ENCODE measurements at regions not wholly inside any gene's neighbourhood (a gene's known extent, or its start where the extent isn't known, plus 50 kb on each side); places are given as distances from the start of the nearest gene placed in this dataset.
"Not testable (repeated sequence)": the region's sequence is repeated elsewhere in the genome, so short reads cannot be mapped to it uniquely, and the experiment has no call there.

GRCh38 chr4:15332377-15332776 is 95.5 kb upstream of the C1QTNF7 start:
- Histone ChIP-seq H3K36me3 (ENCODE audit: control insufficient read depth in 4 of 4, insufficient read depth in 4 of 4, low read length in 3 of 4) (no peaks in the 10 kb centered on the region), H3K27ac (ENCODE audit: insufficient read depth in 1 of 2, low read depth in 1 of 2, low read length in 2 of 2, poor library complexity in 1 of 2, severe bottlenecking in 2 of 2) (no peak overlapping the region), H3K27me3 (replicated peaks in 2 of 5; ENCODE audit: control insufficient read depth in 4 of 5, insufficient read depth in 5 of 5, low read length in 4 of 5) (no peaks in the 10 kb centered on the region), H3K4me3 (ENCODE audit: control insufficient read depth in 1 of 7, extremely low read depth in 1 of 7, insufficient read depth in 4 of 7, low read depth in 2 of 7, low read length in 6 of 7) (no peak overlapping the region), H3K4me1 (ENCODE audit: control extremely low read depth in 1 of 4, control insufficient read depth in 4 of 4, insufficient read depth in 4 of 4, low read length in 3 of 4) (no peaks in the 10 kb centered on the region), H3K9me3 (ENCODE audit: control extremely low read depth in 1 of 5, control insufficient read depth in 4 of 5, insufficient read depth in 2 of 5, low read depth in 1 of 5, low read length in 4 of 5) (peaks cover 0 to 4% (median 0%) of the 10 kb centered on the region in 5 experiments)
- 96% methylated on average over 3 of the region's 4 CpGs for WGBS (ENCODE audit: insufficient coverage)
- DNase-seq: no peak
- CTCF ChIA-PET: no interaction called here
- POLR2A ChIA-PET: interaction anchor here (0.6 kb wide), 1 partner anchor 34 kb away, joined by 7 read pairs; no protein-coding TSS in a partner anchor

GRCh38 chr4:15333692-15334633 is 93.9 kb upstream of the C1QTNF7 start:
- Histone ChIP-seq H3K27ac (ENCODE audit: insufficient read depth in 1 of 2, low read depth in 1 of 2, low read length in 2 of 2, poor library complexity in 1 of 2, severe bottlenecking in 2 of 2) (no peak overlapping the region), H3K4me3 (ENCODE audit: control insufficient read depth in 1 of 7, extremely low read depth in 1 of 7, insufficient read depth in 4 of 7, low read depth in 2 of 7, low read length in 6 of 7) (no peak overlapping the region), H3K27me3 (replicated peaks in 2 of 5; ENCODE audit: control insufficient read depth in 4 of 5, insufficient read depth in 5 of 5, low read length in 4 of 5) (no peaks in the 10 kb centered on the region), H3K4me1 (ENCODE audit: control extremely low read depth in 1 of 4, control insufficient read depth in 4 of 4, insufficient read depth in 4 of 4, low read length in 3 of 4) (no peaks in the 10 kb centered on the region), H3K9me3 (ENCODE audit: control extremely low read depth in 1 of 5, control insufficient read depth in 4 of 5, insufficient read depth in 2 of 5, low read depth in 1 of 5, low read length in 4 of 5) (peaks cover 0 to 4% (median 0%) of the 10 kb centered on the region in 5 experiments), H3K36me3 (ENCODE audit: control insufficient read depth in 4 of 4, insufficient read depth in 4 of 4, low read length in 3 of 4) (no peaks in the 10 kb centered on the region)
- ChIA-PET POLR2A (no interaction called here), CTCF (no interaction called here)
- 100% methylated on average over 2 of the region's 3 CpGs for WGBS (ENCODE audit: insufficient coverage)
- DNase-seq: no peak

DNA sequence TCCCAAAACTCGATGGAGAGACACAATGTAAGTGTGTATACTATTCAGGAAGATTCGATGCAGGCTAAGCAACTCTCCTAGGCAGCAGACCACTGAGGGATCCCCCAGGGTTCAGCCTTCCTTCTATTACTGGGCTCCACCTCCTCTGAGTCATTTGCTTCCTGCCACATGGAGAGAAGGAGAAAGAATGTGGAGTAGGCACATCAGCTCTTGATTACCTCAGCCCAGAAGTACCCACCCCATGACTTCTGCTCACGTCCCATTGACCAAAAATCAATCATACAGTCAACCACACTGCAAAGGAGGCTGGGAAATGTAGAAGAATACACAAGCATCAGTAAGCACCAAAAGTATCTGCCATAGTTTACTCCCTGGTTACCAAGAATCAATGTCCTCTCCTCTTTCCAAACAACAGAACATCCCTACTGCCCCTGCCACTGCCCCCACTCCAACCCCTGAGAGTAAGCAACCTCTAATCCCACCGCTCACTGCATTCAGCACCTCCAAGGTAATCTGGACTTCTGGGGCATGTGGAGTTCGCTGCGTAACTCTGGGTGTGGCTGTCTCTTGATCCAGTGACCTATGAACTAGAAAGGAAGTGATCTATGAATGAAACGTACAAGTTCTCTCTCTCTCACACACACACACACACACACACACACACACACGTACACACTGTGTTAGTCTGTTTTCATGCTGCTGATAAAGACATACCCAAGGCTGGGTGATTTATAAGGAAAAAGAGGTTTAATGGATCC is 91.2 kb upstream of the C1QTNF7 start:
- DNase-seq: no peak
- H3K9me3 ChIP-seq (ENCODE audit: control extremely low read depth in 1 of 5, control insufficient read depth in 4 of 5, insufficient read depth in 2 of 5, low read depth in 1 of 5, low read length in 4 of 5): peaks cover 0 to 4% (median 0%) of the 10 kb centered on the region in 5 experiments
- no peak overlapping the region for H3K4me3 ChIP-seq (ENCODE audit: control insufficient read depth in 1 of 7, extremely low read depth in 1 of 7, insufficient read depth in 4 of 7, low read depth in 2 of 7, low read length in 6 of 7)
- no peaks in the 10 kb centered on the region for H3K27me3 ChIP-seq (replicated peaks in 2 of 5; ENCODE audit: control insufficient read depth in 4 of 5, insufficient read depth in 5 of 5, low read length in 4 of 5)
- H3K36me3 ChIP-seq (ENCODE audit: control insufficient read depth in 4 of 4, insufficient read depth in 4 of 4, low read length in 3 of 4): no peaks in the 10 kb centered on the region
- ChIA-PET CTCF (interaction anchor here (1.1 to 1.4 kb wide), 2 partner anchors 9 to 43 kb away, joined by 3 read pairs; no protein-coding TSS in a partner anchor), POLR2A (no interaction called here)
- no peaks in the 10 kb centered on the region for H3K4me1 ChIP-seq (ENCODE audit: control extremely low read depth in 1 of 4, control insufficient read depth in 4 of 4, insufficient read depth in 4 of 4, low read length in 3 of 4)
- 86% methylated on average over 1 of the region's 8 CpGs for WGBS (ENCODE audit: insufficient coverage)
- no peak overlapping the region for H3K27ac ChIP-seq (ENCODE audit: insufficient read depth in 1 of 2, low read depth in 1 of 2, low read length in 2 of 2, poor library complexity in 1 of 2, severe bottlenecking in 2 of 2)

DNA sequence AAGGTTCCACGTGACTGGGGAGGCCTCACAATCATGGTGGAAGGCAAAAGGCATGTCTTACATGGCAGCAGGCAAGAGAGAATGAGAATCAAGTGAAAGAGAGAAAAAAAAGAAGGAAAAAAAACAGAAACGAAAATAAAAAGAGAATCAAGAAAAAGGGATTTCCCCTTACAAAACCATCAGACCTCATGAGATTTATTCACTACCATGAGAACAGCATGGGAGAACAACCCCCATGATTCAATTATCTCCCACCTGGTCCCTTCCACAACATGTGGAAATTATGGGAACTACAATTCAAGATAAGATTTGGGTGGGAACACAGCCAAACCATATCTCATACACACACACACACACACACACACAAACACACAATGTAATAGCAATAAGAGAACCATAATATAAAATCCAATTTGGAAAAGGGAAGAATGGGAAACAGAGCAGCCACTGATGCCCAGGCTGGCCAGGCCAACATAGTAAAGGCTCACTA is 90.6 kb upstream of the C1QTNF7 start:
- DNase-seq; H3K27ac ChIP-seq (ENCODE audit: insufficient read depth in 1 of 2, low read depth in 1 of 2, low read length in 2 of 2, poor library complexity in 1 of 2, severe bottlenecking in 2 of 2); H3K4me1 ChIP-seq (ENCODE audit: control extremely low read depth in 1 of 4, control insufficient read depth in 4 of 4, insufficient read depth in 4 of 4, low read length in 3 of 4); H3K36me3 ChIP-seq (ENCODE audit: control insufficient read depth in 4 of 4, insufficient read depth in 4 of 4, low read length in 3 of 4); H3K27me3 ChIP-seq (replicated peaks in 2 of 5; ENCODE audit: control insufficient read depth in 4 of 5, insufficient read depth in 5 of 5, low read length in 4 of 5); POLR2A ChIA-PET; H3K4me3 ChIP-seq (ENCODE audit: control insufficient read depth in 1 of 7, extremely low read depth in 1 of 7, insufficient read depth in 4 of 7, low read depth in 2 of 7, low read length in 6 of 7); CTCF ChIA-PET; H3K9me3 ChIP-seq (ENCODE audit: control extremely low read depth in 1 of 5, control insufficient read depth in 4 of 5, insufficient read depth in 2 of 5, low read depth in 1 of 5, low read length in 4 of 5): not testable (repeated sequence)
- WGBS (ENCODE audit: insufficient coverage): 100% methylated on average over 1 of the region's 2 CpGs

DNA sequence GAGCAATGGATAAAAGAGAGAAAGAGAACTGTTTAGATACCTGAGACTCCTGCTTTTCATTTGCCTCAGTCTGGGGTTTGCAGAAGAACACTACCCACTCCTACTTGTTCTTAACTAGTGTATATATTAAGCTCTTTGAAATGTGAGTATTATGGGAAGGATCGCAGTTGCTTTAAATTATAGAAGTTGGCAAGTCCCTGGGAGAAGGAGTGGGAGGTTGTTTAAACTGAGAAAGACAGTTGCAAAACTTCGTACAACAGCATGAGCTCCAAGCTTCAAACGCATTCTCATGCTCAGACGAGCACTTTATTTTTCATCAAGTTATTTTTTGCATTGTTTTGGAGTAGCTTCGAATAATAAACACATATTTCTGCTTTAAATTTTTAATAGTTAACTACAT is 88.1 kb upstream of the C1QTNF7 start:
- CTCF ChIA-PET: interaction anchor here (0.8 kb wide), 1 partner anchor 57 kb away, joined by 3 read pairs; no protein-coding TSS in a partner anchor
- Histone ChIP-seq H3K36me3 (ENCODE audit: control insufficient read depth in 4 of 4, insufficient read depth in 4 of 4, low read length in 3 of 4) (no peaks in the 10 kb centered on the region), H3K9me3 (ENCODE audit: control extremely low read depth in 1 of 5, control insufficient read depth in 4 of 5, insufficient read depth in 2 of 5, low read depth in 1 of 5, low read length in 4 of 5) (peaks cover 0 to 4% (median 0%) of the 10 kb centered on the region in 5 experiments), H3K27me3 (replicated peaks in 2 of 5; ENCODE audit: control insufficient read depth in 4 of 5, insufficient read depth in 5 of 5, low read length in 4 of 5) (no peaks in the 10 kb centered on the region), H3K4me1 (ENCODE audit: control extremely low read depth in 1 of 4, control insufficient read depth in 4 of 4, insufficient read depth in 4 of 4, low read length in 3 of 4) (no peaks in the 10 kb centered on the region), H3K27ac (ENCODE audit: insufficient read depth in 1 of 2, low read depth in 1 of 2, low read length in 2 of 2, poor library complexity in 1 of 2, severe bottlenecking in 2 of 2) (no peak overlapping the region), H3K4me3 (ENCODE audit: control insufficient read depth in 1 of 7, extremely low read depth in 1 of 7, insufficient read depth in 4 of 7, low read depth in 2 of 7, low read length in 6 of 7) (no peak overlapping the region)
- POLR2A ChIA-PET: no interaction called here
- 83% methylated on average over 3 of the region's 5 CpGs for WGBS (ENCODE audit: insufficient coverage)
- no peak for DNase-seq

GRCh38 chr4:15340332-15340731 is 87.5 kb upstream of the C1QTNF7 start:
- ChIA-PET CTCF (interaction anchor here (0.8 kb wide), 1 partner anchor 56 kb away, joined by 3 read pairs; no protein-coding TSS in a partner anchor), POLR2A (no interaction called here)
- H3K27ac ChIP-seq (ENCODE audit: insufficient read depth in 1 of 2, low read depth in 1 of 2, low read length in 2 of 2, poor library complexity in 1 of 2, severe bottlenecking in 2 of 2): no peak overlapping the region

More at GRCh38 chr4:15340332-15340731, 87.5 kb upstream of the C1QTNF7 start:
- Histone ChIP-seq H3K4me1 (ENCODE audit: control extremely low read depth in 1 of 4, control insufficient read depth in 4 of 4, insufficient read depth in 4 of 4, low read length in 3 of 4) (no peaks in the 10 kb centered on the region), H3K36me3 (ENCODE audit: control insufficient read depth in 4 of 4, insufficient read depth in 4 of 4, low read length in 3 of 4) (no peaks in the 10 kb centered on the region), H3K4me3 (ENCODE audit: control insufficient read depth in 1 of 7, extremely low read depth in 1 of 7, insufficient read depth in 4 of 7, low read depth in 2 of 7, low read length in 6 of 7) (no peak overlapping the region), H3K9me3 (ENCODE audit: control extremely low read depth in 1 of 5, control insufficient read depth in 4 of 5, insufficient read depth in 2 of 5, low read depth in 1 of 5, low read length in 4 of 5) (peaks cover 0 to 4% (median 0%) of the 10 kb centered on the region in 5 experiments), H3K27me3 (replicated peaks in 2 of 5; ENCODE audit: control insufficient read depth in 4 of 5, insufficient read depth in 5 of 5, low read length in 4 of 5) (no peaks in the 10 kb centered on the region)
- DNase-seq: no peak
- 100% methylated on average over 1 of the region's 4 CpGs for WGBS (ENCODE audit: insufficient coverage)

Data from common myeloid progenitor, CD34-positive (primary cell).